Ovary (tissue), 7 donors: ENCODE measurements at regions not wholly inside any gene's neighbourhood (a gene's known extent, or its start where the extent isn't known, plus 50 kb on each side); places are given as distances from the start of the nearest gene placed in this dataset.

ENCODE experiments used
- DNase-seq, 5 donors: peaks; one replicate each; pipeline ENCODE4 v3.0.0-alpha.2; 2019 to 2020
- H3K27ac ChIP-seq, 2 donors: fragments of 200-600 bp; one replicate each; pipeline versions ENCODE4 v1.5.1 to v1.8.0; 2019 to 2022
- H3K27me3 ChIP-seq: fragments of 200-600 bp; one replicate; pipeline ENCODE4 v1.8.0; 2022
- H3K36me3 ChIP-seq: fragments of 200-600 bp; sonication (generic); one replicate; pipeline ENCODE4 v1.5.1; 2019
- H3K4me1 ChIP-seq: one replicate; pipeline ENCODE4 v1.8.1; 2013; ENCODE audit warnings: mild to moderate bottlenecking, moderate library complexity; ENCODE audit not compliant: insufficient read depth
- H3K4me3 ChIP-seq: fragments of 200-600 bp; sonication (generic); one replicate; pipeline ENCODE4 v1.5.1; 2017
- H3K9me3 ChIP-seq, 2 donors: fragments of 200-600 bp in 1 of 2; sonication (generic) in 1 of 2; one replicate each; pipeline versions ENCODE4 v1.5.1 to v1.8.1; 2013 to 2019; ENCODE audit warnings: mild to moderate bottlenecking in 1 of 2, moderate library complexity in 1 of 2
- EP300 ChIP-seq: sonication (generic); formaldehyde crosslinking; IDR thresholded peaks from one replicate; pipeline ENCODE4 v1.6.1; 2017; ENCODE audit warnings: antibody characterized with exemption
- POLR2A ChIP-seq: fragments of 450-650 bp; IDR thresholded peaks from one replicate; pipeline ENCODE4 v1.6.1; 2017; ENCODE audit warnings: antibody characterized with exemption, mild to moderate bottlenecking, moderate library complexity
- WGBS, 3 donors: extraction: QIAGEN DNeasy Blood & Tissue Kit in 1 of 3; methylation state at CpG; one replicate each; pipeline versions ENCODE4 v1.1.5 to v1.1.7; 2013 to 2017; 5-methylcytosine and 5-hydroxymethylcytosine counted together
- intact Hi-C, 4 donors: fragments of 100-400 bp; cut with DNase I; formaldehyde crosslinking; loops; one replicate each; pipeline versions ENCODE4 v1.11.0 to v1.15.1; 2022 to 2023
- TF ChIP-seq, protein P1 (sequence below), 3 donors: fragments of 450-650 bp in 2 of 3; fragments of 200-600 bp in 1 of 3; IDR thresholded peaks; one replicate each; pipeline versions ENCODE4 v1.5.1 to v1.8.0; 2016 to 2022; ENCODE audit warnings: antibody characterized with exemption in 3 of 3, mild to moderate bottlenecking in 1 of 3
- donor health status: DM: no; HTN: no; CAD: no; lungs with moderate emphysema.
- donor health status: DM: no; HTN: no; CAD: no.
- donor health status: Bipolar disorder and iron deficiency.
- donor health status: DM: no; HTN: no; CAD: no.
- donor health status: DM: yes; HTN: yes; CAD: no.

DNA sequence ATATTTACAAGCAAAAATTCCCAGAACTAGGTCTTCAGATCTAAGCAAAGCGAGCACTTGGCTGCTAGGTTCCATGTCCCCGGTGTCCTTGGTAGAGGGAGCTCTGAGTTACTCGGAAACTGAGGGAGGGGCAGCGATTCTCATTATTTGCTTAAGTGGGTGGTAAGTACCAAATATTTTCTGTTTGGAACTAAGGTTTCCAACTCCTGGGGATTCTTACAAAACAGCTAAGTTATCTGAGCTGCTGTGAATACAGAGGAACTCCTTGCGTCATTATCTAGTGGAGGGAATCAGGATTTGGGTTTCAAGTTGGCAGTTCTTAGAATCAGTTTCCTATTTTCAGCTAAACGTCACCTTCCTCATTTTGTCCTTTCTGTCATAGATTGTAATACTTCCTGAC lies 76.8 kb upstream of the IKZF1 start:
- Histone ChIP-seq H3K36me3 (no peaks in the 10 kb centered on the region), H3K4me1 (no peaks in the 10 kb centered on the region), H3K4me3 (no peak overlapping the region), H3K9me3 (no peaks in the 10 kb centered on the region), H3K27ac (no peak overlapping the region), H3K27me3 (no peaks in the 10 kb centered on the region)
- TF ChIP-seq POLR2A (no peak), EP300 (no peak)
- TF ChIP-seq, protein P1, sequence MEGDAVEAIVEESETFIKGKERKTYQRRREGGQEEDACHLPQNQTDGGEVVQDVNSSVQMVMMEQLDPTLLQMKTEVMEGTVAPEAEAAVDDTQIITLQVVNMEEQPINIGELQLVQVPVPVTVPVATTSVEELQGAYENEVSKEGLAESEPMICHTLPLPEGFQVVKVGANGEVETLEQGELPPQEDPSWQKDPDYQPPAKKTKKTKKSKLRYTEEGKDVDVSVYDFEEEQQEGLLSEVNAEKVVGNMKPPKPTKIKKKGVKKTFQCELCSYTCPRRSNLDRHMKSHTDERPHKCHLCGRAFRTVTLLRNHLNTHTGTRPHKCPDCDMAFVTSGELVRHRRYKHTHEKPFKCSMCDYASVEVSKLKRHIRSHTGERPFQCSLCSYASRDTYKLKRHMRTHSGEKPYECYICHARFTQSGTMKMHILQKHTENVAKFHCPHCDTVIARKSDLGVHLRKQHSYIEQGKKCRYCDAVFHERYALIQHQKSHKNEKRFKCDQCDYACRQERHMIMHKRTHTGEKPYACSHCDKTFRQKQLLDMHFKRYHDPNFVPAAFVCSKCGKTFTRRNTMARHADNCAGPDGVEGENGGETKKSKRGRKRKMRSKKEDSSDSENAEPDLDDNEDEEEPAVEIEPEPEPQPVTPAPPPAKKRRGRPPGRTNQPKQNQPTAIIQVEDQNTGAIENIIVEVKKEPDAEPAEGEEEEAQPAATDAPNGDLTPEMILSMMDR (IDR thresholded peaks at IDR 0.05) = no peak
- DNase-seq = no peak
- intact Hi-C loops = no loop called here
- 75 to 85% (median 76%) methylated on average over 6 of the region's 6 CpGs for WGBS, 3 donors

DNA sequence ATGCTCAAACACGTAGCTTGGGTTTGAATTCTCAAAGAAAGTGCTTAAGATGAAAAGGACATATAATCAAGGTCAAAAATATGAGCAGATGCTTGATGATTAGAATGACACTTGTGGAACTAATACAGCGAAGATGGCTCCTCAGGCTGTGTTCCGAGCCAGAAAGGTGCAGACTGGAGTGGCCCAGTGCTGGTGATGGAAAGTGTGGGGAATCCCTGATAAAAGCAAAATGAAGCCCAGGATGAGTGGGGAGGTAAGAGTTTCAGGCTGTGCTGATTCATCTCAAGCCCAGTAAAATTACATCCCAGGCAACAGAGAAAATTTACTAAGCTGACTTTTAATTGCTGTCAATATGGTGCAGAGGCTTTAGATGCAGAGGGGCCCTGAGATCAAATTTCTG lies 77.8 kb upstream of the IKZF1 start:
- H3K4me3 ChIP-seq = no peak overlapping the region
- intact Hi-C loops = no loop called here
- H3K36me3 ChIP-seq = no peaks in the 10 kb centered on the region
- no peaks in the 10 kb centered on the region for H3K4me1 ChIP-seq
- TF ChIP-seq, protein P1 (IDR thresholded peaks at IDR 0.05) = no peak
- no peak for TF ChIP-seq POLR2A
- TF ChIP-seq EP300 = no peak
- no peak for DNase-seq
- H3K27me3 ChIP-seq = no peaks in the 10 kb centered on the region
- WGBS, 3 donors = 74 to 82% (median 80%) methylated on average over 3 of the region's 3 CpGs
- H3K27ac ChIP-seq = no peak overlapping the region
- no peaks in the 10 kb centered on the region for H3K9me3 ChIP-seq

DNA sequence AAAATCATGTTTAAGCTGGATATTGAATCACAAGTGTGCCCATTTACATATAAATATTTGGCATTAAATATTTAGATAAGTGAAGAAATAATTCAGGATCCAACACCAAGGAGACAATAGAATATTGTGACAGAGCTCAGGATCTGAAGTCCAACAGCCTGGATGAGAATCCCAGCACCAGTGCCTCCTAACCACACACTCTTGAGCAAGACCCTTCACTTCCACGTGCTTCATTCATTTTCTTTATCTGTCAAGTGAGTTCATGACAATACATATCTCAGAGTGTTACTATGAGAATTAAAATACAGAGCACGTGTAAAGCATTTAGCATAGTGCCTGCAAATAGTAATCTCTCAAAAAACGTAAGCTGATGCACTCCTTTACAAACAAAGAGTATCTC lies 78.4 kb upstream of the IKZF1 start:
- TF ChIP-seq, protein P1 (IDR thresholded peaks at IDR 0.05) = no peak
- TF ChIP-seq EP300 (no peak), POLR2A (no peak)
- no peak for DNase-seq
- intact Hi-C loops = no loop called here
- Histone ChIP-seq H3K27me3 (no peaks in the 10 kb centered on the region), H3K4me1 (no peaks in the 10 kb centered on the region), H3K27ac (no peak overlapping the region), H3K36me3 (no peaks in the 10 kb centered on the region), H3K9me3 (no peaks in the 10 kb centered on the region), H3K4me3 (no peak overlapping the region)
- WGBS, 3 donors = 61 to 66% (median 64%) methylated on average over 3 of the region's 3 CpGs

DNA sequence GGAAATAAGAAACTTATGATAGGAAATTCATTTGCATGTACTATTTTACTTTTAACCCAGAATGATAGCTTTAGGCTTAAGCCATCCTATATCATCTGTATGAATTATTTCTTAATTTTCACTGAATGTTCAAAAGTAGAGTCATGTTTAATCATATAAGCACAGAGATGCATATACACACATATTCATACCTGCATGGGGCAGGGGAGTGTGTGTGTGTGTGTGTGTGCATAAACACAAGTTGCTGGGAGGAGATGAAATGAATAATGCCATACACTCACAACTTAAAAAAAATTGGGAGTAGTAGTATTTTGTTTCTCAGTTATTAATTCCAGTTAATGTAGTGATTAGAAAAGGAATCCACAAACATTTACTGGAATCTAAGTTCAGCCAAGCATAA lies 83.1 kb upstream of the IKZF1 start:
- Histone ChIP-seq H3K36me3 (no peaks in the 10 kb centered on the region), H3K9me3 (no peaks in the 10 kb centered on the region), H3K27ac (no peak overlapping the region), H3K4me1 (no peaks in the 10 kb centered on the region), H3K4me3 (no peak overlapping the region), H3K27me3 (no peaks in the 10 kb centered on the region)
- TF ChIP-seq POLR2A = no peak
- TF ChIP-seq, protein P1 (IDR thresholded peaks at IDR 0.05) = no peak
- no peak for TF ChIP-seq EP300
- no peak for DNase-seq
- intact Hi-C loops = no loop called here

DNA sequence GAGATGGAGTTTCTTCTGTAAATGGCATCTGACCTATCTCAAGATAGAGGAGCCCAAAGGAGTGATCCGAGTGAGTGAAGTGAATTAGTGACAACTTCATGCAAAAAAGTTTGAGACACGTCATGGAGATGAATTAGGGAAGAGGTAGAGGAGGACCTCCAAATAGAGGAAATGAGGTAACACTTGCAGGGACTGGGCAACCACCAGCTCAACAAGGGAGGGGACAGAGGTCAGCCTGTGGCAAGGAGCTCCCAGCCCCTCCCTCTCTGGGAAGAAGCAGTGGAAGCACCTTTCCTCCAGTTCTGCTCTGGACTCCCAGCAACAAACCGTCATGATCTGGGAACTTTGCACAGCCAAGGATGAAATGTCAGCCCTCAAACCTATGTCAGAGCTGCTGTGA lies 83.5 kb upstream of the IKZF1 start:
- TF ChIP-seq POLR2A = no peak
- TF ChIP-seq, protein P1 (IDR thresholded peaks at IDR 0.05) = no peak
- TF ChIP-seq EP300 = no peak
- H3K27ac ChIP-seq = no peak overlapping the region
- no peaks in the 10 kb centered on the region for H3K36me3 ChIP-seq
- no peaks in the 10 kb centered on the region for H3K4me1 ChIP-seq
- no peak for DNase-seq
- intact Hi-C loops = no loop called here
- H3K9me3 ChIP-seq = no peaks in the 10 kb centered on the region
- no peaks in the 10 kb centered on the region for H3K27me3 ChIP-seq
- no peak overlapping the region for H3K4me3 ChIP-seq
- WGBS, 3 donors = 71 to 77% (median 74%) methylated on average over 3 of the region's 3 CpGs
